Mesendoderm (in vitro differentiated cells): ENCODE measurements at regions not wholly inside any gene's neighbourhood (a gene's known extent, or its start where the extent isn't known, plus 50 kb on each side); places are given as distances from the start of the nearest gene placed in this dataset.
"Not testable (repeated sequence)": the region's sequence is repeated elsewhere in the genome, so short reads cannot be mapped to it uniquely, and the experiment has no call there.

Experiments used
- DNase-seq: peaks from one replicate; pipeline ENCODE4 v3.0.0; 2013
- H2AK5ac ChIP-seq: 2 replicates; pipeline ENCODE4 v1.6.1; 2013; ENCODE audit warnings: low read length, inconsistent platforms
- H2BK120ac ChIP-seq: 2 replicates; pipeline ENCODE4 v1.6.1; 2013; ENCODE audit warnings: low read depth, mild to moderate bottlenecking, low read length, moderate library complexity, mixed read lengths
- H2BK15ac ChIP-seq: replicated peaks from 2 replicates; pipeline ENCODE4 v1.6.1; 2013; ENCODE audit warnings: low read depth, mild to moderate bottlenecking, moderate library complexity
- H2BK5ac ChIP-seq: 2 replicates; pipeline ENCODE4 v1.6.1; 2013; ENCODE audit warnings: low read length, inconsistent platforms
- H3K18ac ChIP-seq: 2 replicates; pipeline ENCODE4 v1.6.1; 2013; ENCODE audit warnings: mild to moderate bottlenecking, low read length, mixed read lengths
- H3K23ac ChIP-seq: one replicate; pipeline ENCODE4 v1.6.1; 2013; ENCODE audit warnings: low read length
- H3K27ac ChIP-seq: 2 replicates; pipeline ENCODE4 v1.5.1; 2013; ENCODE audit warnings: low read depth, mild to moderate bottlenecking, inconsistent platforms, low read length, moderate library complexity
- H3K27me3 ChIP-seq: 2 replicates; pipeline ENCODE4 v1.6.1; 2013; ENCODE audit warnings: low read length, control low read depth, mild to moderate bottlenecking, inconsistent platforms; ENCODE audit not compliant: insufficient read depth, poor library complexity
- H3K36me3 ChIP-seq: 2 replicates; pipeline ENCODE4 v1.6.1; 2013; ENCODE audit warnings: low read length, inconsistent platforms; ENCODE audit not compliant: control insufficient read depth, insufficient read depth
- H3K4ac ChIP-seq: one replicate; pipeline ENCODE4 v1.6.1; 2013; ENCODE audit warnings: low read depth, mild to moderate bottlenecking, low read length, moderate library complexity
- H3K4me1 ChIP-seq: 2 replicates; pipeline ENCODE4 v1.6.1; 2013; ENCODE audit warnings: low read depth, low read length, inconsistent platforms; ENCODE audit not compliant: control insufficient read depth
- H3K4me2 ChIP-seq: 2 replicates; pipeline ENCODE4 v1.6.1; 2013; ENCODE audit warnings: low read length
- H3K4me3 ChIP-seq: 2 replicates; pipeline ENCODE4 v1.5.1; 2013; ENCODE audit warnings: mild to moderate bottlenecking, low read length
- H3K56ac ChIP-seq: one replicate; pipeline ENCODE4 v1.6.1; 2013; ENCODE audit warnings: low read length
- H3K79me1 ChIP-seq: 2 replicates; pipeline ENCODE4 v1.6.1; 2013; ENCODE audit warnings: low read length, inconsistent platforms
- H3K79me2 ChIP-seq: 2 replicates; pipeline ENCODE4 v1.6.1; 2013; ENCODE audit warnings: mild to moderate bottlenecking, low read length; ENCODE audit not compliant: control insufficient read depth, insufficient read depth
- H3K9ac ChIP-seq: 2 replicates; pipeline ENCODE4 v1.6.1; 2013; ENCODE audit warnings: low read length, inconsistent platforms
- H4K5ac ChIP-seq: one replicate; pipeline ENCODE4 v1.6.1; 2013; ENCODE audit warnings: low read length
- H4K8ac ChIP-seq: one replicate; pipeline ENCODE4 v1.6.1; 2013; ENCODE audit warnings: low read depth, mild to moderate bottlenecking, control low read depth, low read length, moderate library complexity
- WGBS: extraction: QIAGEN DNeasy Blood & Tissue Kit; methylation state at CpG from one replicate; pipeline ENCODE4 v1.1.7; 2013; ENCODE audit warnings: low lambda C conversion rate, missing lambda C conversion rate; ENCODE audit not compliant: insufficient coverage; ENCODE audit errors: extremely low coverage; 5-methylcytosine and 5-hydroxymethylcytosine counted together

GRCh38 chr9:65449886-65450610 lies 165.0 kb upstream of the FOXD4L5 start:
- H3K79me1 ChIP-seq, H3K4ac ChIP-seq, H3K18ac ChIP-seq, H3K27ac ChIP-seq, H3K4me1 ChIP-seq, H3K36me3 ChIP-seq, H3K4me3 ChIP-seq, H2AK5ac ChIP-seq, H3K9ac ChIP-seq, H4K8ac ChIP-seq, H3K23ac ChIP-seq, H2BK120ac ChIP-seq, H3K4me2 ChIP-seq, H3K56ac ChIP-seq, DNase-seq, H3K27me3 ChIP-seq, H3K79me2 ChIP-seq, H4K5ac ChIP-seq, H2BK15ac ChIP-seq, H2BK5ac ChIP-seq: not testable (repeated sequence)
- no CpG with 5 or more reads among the region's 12 CpGs for WGBS

GRCh38 chr9:65449423-65449822 lies 164.4 kb upstream of the FOXD4L5 start:
- Histone ChIP-seq H2BK15ac (no peak overlapping the region), H3K36me3 (no peaks in the 10 kb centered on the region), H3K23ac (no peak overlapping the region), H2BK120ac (no peak overlapping the region), H3K4me3 (no peak overlapping the region), H4K8ac (no peak overlapping the region), H2AK5ac (no peak overlapping the region), H3K4me1 (no peaks in the 10 kb centered on the region), H3K56ac (no peak overlapping the region), H3K4ac (no peak overlapping the region), H2BK5ac (no peak overlapping the region), H3K79me2 (no peaks in the 10 kb centered on the region), H3K4me2 (no peak overlapping the region), H3K27me3 (no peaks in the 10 kb centered on the region), H3K18ac (no peak overlapping the region), H3K9ac (no peak overlapping the region), H4K5ac (no peak overlapping the region), H3K27ac (no peak overlapping the region), H3K79me1 (no peaks in the 10 kb centered on the region)
- DNase-seq = no peak
- WGBS = no CpG with 5 or more reads among the region's 6 CpGs

GRCh38 chr9:65447146-65447545 lies 162.1 kb upstream of the FOXD4L5 start:
- H3K27me3 ChIP-seq, H2BK5ac ChIP-seq, H3K56ac ChIP-seq, DNase-seq, H3K79me1 ChIP-seq, H3K4me3 ChIP-seq, H3K18ac ChIP-seq, H3K4ac ChIP-seq, H3K79me2 ChIP-seq, H3K4me1 ChIP-seq, H2BK15ac ChIP-seq, H2BK120ac ChIP-seq, H2AK5ac ChIP-seq, H3K9ac ChIP-seq, H4K8ac ChIP-seq, H3K23ac ChIP-seq, H3K4me2 ChIP-seq, H3K27ac ChIP-seq, H3K36me3 ChIP-seq, H4K5ac ChIP-seq: not testable (repeated sequence)
- WGBS = no CpG with 5 or more reads among the region's 7 CpGs

- H3K36me3 ChIP-seq, H3K4me2 ChIP-seq, H3K79me1 ChIP-seq, H3K4me3 ChIP-seq, H3K18ac ChIP-seq, DNase-seq, H3K27ac ChIP-seq, H3K4ac ChIP-seq, H3K23ac ChIP-seq, H4K8ac ChIP-seq, H3K79me2 ChIP-seq, H2BK15ac ChIP-seq, H3K9ac ChIP-seq, H4K5ac ChIP-seq, H3K4me1 ChIP-seq, H2BK120ac ChIP-seq, H2BK5ac ChIP-seq, H3K56ac ChIP-seq, H3K27me3 ChIP-seq, H2AK5ac ChIP-seq: not testable (repeated sequence)
- no CpG with 5 or more reads among the region's 7 CpGs for WGBS
Observed at GRCh38 chr9:65445991-65446390, 161.0 kb upstream of the FOXD4L5 start.

GRCh38 chr9:65444943-65445342 lies 159.9 kb upstream of the FOXD4L5 start:
- H3K27ac ChIP-seq = no peak overlapping the region
- no peak overlapping the region for H2BK15ac ChIP-seq
- no peak overlapping the region for H3K18ac ChIP-seq
- H3K4ac ChIP-seq = no peak overlapping the region
- H3K56ac ChIP-seq = no peak overlapping the region
- H4K8ac ChIP-seq = no peak overlapping the region
- WGBS = no CpG with 5 or more reads among the region's 8 CpGs
- no peak overlapping the region for H3K9ac ChIP-seq
- no peak overlapping the region for H4K5ac ChIP-seq
- H3K79me1 ChIP-seq = no peaks in the 10 kb centered on the region
- H2AK5ac ChIP-seq = no peak overlapping the region
- H3K79me2 ChIP-seq = no peaks in the 10 kb centered on the region
- no peak for DNase-seq
- no peak overlapping the region for H2BK5ac ChIP-seq
- H3K4me3 ChIP-seq = no peak overlapping the region
- no peak overlapping the region for H3K4me2 ChIP-seq
- no peak overlapping the region for H2BK120ac ChIP-seq
- no peak overlapping the region for H3K23ac ChIP-seq
- H3K36me3 ChIP-seq = no peaks in the 10 kb centered on the region
- H3K4me1 ChIP-seq = no peaks in the 10 kb centered on the region
- no peaks in the 10 kb centered on the region for H3K27me3 ChIP-seq

- not testable (repeated sequence) for H3K27me3 ChIP-seq, H3K4me2 ChIP-seq, H4K5ac ChIP-seq, H3K4me1 ChIP-seq, H3K18ac ChIP-seq, H2BK5ac ChIP-seq, H3K27ac ChIP-seq, H2AK5ac ChIP-seq, H3K79me2 ChIP-seq, H3K56ac ChIP-seq, H3K36me3 ChIP-seq, H2BK120ac ChIP-seq, H3K79me1 ChIP-seq, H3K9ac ChIP-seq, DNase-seq, H3K4me3 ChIP-seq, H4K8ac ChIP-seq, H3K23ac ChIP-seq, H3K4ac ChIP-seq, H2BK15ac ChIP-seq
- WGBS = no CpG with 5 or more reads among the region's 12 CpGs
Observed at GRCh38 chr9:65442116-65442515, 157.1 kb upstream of the FOXD4L5 start.
